ENCODE measurements at regions not wholly inside any gene's neighbourhood (a gene's known extent, or its start where the extent isn't known, plus 50 kb on each side); places are given as distances from the start of the nearest gene placed in this dataset.

DNA sequence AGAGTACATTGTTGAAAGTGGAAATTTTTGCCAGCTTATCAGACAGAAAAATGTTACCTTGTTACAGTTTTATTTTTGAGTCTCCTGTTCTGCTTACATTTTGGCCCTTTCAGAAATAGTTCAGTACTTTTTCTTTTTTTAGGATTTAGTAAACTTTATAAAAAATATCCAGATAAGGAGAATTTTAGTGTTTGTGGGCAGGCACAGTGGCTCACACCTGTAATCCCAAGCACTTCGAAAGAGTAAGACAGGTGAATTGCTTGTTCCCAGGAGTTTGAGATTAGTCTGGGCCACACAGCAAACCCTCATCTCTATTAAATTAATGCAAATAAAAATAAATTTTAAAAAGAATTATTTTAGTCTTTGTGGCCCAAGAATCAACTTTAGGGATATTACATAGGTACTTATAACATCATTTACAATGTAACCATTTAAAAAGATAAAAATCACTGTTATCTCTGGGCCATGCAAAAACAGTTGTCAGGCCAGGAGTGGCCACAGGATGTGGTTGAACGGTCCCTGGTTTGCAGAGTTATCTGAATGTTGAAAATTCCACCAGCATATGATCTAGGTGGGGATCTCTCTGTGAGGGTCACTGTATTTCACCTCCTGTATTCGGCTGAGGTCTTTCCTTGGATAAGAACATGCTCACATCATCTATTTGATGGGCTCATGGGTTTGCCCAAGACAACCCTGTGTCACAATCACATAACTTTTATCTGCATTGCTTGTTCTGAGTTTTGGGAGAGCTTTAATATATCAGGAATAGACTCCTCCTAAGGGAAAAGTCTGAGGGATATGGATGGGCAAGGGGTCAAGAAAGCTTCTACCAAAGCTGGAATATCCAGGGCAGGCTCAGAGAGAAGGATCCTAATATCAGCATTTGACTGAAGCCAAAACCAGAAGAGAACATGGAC is 91.5 kb downstream of the GGTLC2 start:
- TF ChIP-seq, protein P1, sequence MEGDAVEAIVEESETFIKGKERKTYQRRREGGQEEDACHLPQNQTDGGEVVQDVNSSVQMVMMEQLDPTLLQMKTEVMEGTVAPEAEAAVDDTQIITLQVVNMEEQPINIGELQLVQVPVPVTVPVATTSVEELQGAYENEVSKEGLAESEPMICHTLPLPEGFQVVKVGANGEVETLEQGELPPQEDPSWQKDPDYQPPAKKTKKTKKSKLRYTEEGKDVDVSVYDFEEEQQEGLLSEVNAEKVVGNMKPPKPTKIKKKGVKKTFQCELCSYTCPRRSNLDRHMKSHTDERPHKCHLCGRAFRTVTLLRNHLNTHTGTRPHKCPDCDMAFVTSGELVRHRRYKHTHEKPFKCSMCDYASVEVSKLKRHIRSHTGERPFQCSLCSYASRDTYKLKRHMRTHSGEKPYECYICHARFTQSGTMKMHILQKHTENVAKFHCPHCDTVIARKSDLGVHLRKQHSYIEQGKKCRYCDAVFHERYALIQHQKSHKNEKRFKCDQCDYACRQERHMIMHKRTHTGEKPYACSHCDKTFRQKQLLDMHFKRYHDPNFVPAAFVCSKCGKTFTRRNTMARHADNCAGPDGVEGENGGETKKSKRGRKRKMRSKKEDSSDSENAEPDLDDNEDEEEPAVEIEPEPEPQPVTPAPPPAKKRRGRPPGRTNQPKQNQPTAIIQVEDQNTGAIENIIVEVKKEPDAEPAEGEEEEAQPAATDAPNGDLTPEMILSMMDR (IDR thresholded peaks at IDR 0.05; ENCODE audit: low read depth, low read length): no peak
- H3K27me3 ChIP-seq (ENCODE audit: insufficient read depth, low read depth, severe bottlenecking): no peaks in the 10 kb centered on the region
- H3K27ac ChIP-seq: no peak overlapping the region
- no peaks in the 10 kb centered on the region for H3K9me3 ChIP-seq (ENCODE audit: severe bottlenecking)
- no peaks in the 10 kb centered on the region for H3K36me3 ChIP-seq
- no peak for DNase-seq
- H3K4me3 ChIP-seq (ENCODE audit: low read depth, low read length): no peak overlapping the region

DNA sequence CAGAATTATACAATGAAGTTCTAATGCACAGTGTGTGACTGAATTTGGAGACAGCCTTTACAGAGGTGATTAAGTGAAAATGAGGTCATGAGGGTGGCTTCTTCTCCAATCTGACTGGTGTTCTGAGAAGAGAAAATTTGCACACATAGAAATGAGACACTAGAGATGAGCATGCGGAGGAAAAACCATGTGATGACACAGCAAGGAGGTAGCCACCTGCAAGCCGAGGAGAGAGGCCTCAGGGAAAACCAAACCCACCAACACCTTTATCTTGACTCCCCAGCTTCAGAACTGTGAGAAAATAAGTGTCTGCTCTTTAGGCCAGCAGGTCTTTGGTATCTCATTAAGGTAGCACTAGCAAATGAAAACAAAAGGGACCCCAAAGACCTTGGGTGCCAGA is 93.2 kb downstream of the GGTLC2 start:
- no peaks in the 10 kb centered on the region for H3K27me3 ChIP-seq (ENCODE audit: insufficient read depth, low read depth, severe bottlenecking)
- no peaks in the 10 kb centered on the region for H3K36me3 ChIP-seq
- DNase-seq: no peak
- H3K9me3 ChIP-seq (ENCODE audit: severe bottlenecking): no peaks in the 10 kb centered on the region
- H3K27ac ChIP-seq: no peak overlapping the region
- TF ChIP-seq, protein P1 (IDR thresholded peaks at IDR 0.05; ENCODE audit: low read depth, low read length): no peak
- H3K4me3 ChIP-seq (ENCODE audit: low read depth, low read length): no peak overlapping the region

DNA sequence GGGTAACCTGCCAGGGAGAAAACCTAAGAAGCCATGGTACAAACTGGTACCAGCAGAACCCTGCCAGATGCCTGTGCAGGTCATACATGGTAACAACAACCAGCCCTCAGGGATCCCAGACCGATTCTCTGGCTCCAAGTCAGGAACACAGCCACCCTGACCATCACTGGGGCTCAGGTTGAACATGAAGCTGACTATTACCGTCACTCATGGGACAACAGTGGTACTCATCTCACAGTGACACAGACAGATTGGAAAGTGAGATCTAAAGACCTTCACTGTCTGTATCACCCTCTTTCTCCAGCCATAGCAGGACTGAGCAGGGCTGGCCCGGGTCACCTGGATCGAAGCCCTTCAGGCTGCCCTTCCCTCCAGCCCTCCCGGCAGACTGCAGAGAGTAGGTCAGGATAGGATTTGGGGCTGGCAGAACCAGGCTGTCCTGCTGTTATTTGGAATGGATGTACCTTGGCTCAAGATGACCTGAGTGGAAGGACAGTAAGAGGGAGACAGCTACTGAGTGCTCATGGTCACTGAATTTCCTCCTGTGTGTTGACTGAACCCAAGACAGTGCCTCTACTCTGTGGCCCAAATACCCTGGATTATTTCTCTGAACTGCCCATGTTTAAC is 94.7 kb downstream of the GGTLC2 start:
- no peak for DNase-seq
- Histone ChIP-seq H3K27ac (no peak overlapping the region), H3K27me3 (ENCODE audit: insufficient read depth, low read depth, severe bottlenecking) (no peaks in the 10 kb centered on the region), H3K9me3 (ENCODE audit: severe bottlenecking) (no peaks in the 10 kb centered on the region), H3K4me3 (ENCODE audit: low read depth, low read length) (no peak overlapping the region), H3K36me3 (no peaks in the 10 kb centered on the region)
- TF ChIP-seq, protein P1 (IDR thresholded peaks at IDR 0.05; ENCODE audit: low read depth, low read length): no peak

DNA sequence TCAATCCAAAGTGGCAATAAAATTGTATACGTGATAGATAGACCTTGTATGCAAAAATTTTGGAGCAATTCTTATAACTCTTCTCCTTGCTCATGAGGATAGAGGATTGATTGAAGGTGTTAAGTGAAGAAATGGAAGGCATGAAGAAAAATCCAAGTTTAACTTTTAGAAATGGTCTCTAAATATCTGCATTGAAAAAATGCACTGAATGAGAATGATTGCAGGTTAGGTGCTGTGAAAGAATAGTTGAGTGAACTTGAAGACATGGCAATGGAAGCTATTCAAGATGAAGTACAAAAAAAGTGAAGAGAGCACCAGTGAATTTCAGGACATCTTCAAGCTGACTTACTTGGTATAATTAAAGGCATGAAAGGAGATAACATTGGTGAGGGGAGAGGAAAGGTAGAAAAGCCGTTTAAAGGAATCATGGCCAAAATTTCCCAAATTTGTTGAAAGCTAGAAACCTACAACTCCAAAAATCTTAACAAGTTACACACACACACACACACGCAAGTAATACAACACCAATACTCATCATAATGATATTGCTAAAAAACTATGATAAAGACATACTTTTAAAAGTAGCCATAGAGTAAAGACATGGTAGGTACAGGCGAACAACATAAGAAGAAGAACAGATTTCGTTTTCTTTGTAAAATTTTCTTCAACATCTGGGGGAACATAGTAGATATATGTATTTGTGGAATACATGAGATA is 96.3 kb downstream of the GGTLC2 start:
- Histone ChIP-seq H3K27ac (no peak overlapping the region), H3K9me3 (ENCODE audit: severe bottlenecking) (no peaks in the 10 kb centered on the region), H3K27me3 (ENCODE audit: insufficient read depth, low read depth, severe bottlenecking) (no peaks in the 10 kb centered on the region), H3K4me3 (ENCODE audit: low read depth, low read length) (no peak overlapping the region), H3K36me3 (no peaks in the 10 kb centered on the region)
- TF ChIP-seq, protein P1 (IDR thresholded peaks at IDR 0.05; ENCODE audit: low read depth, low read length): no peak
- no peak for DNase-seq

DNA sequence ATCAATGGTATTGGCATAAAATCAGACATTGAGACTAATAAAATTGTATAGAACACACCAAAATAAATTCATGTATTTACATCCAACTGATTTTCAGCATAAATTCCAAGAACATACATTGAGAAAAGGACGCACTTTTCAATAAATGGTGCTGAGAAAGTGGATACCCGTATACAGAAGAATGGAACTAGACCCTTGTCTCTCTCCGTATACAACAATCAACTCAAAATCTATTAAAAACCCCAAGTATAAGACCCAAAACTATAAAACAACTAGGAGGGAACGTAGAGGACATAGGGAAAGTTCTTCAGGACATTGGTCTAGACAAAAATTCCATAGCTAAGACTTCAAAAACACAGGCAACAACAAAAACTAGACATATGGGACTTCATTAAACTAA is 97.4 kb downstream of the GGTLC2 start:
- no peak overlapping the region for H3K27ac ChIP-seq
- TF ChIP-seq, protein P1 (IDR thresholded peaks at IDR 0.05; ENCODE audit: low read depth, low read length): no peak
- H3K27me3 ChIP-seq (ENCODE audit: insufficient read depth, low read depth, severe bottlenecking): no peaks in the 10 kb centered on the region
- no peak overlapping the region for H3K4me3 ChIP-seq (ENCODE audit: low read depth, low read length)
- H3K36me3 ChIP-seq: no peaks in the 10 kb centered on the region
- no peak for DNase-seq
- H3K9me3 ChIP-seq (ENCODE audit: severe bottlenecking): no peaks in the 10 kb centered on the region
